ENCODE measurements at regions not wholly inside any gene's neighbourhood (a gene's known extent, or its start where the extent isn't known, plus 50 kb on each side); places are given as distances from the start of the nearest gene placed in this dataset.

- TF ChIP-seq GABPA (IDR thresholded peaks at IDR 0.05; ENCODE audit: low read depth) = no peak
- TF ChIP-seq POLR2AphosphoS5 (IDR thresholded peaks at IDR 0.05; ENCODE audit: low read depth) = no peak
- TF ChIP-seq, protein P1, sequence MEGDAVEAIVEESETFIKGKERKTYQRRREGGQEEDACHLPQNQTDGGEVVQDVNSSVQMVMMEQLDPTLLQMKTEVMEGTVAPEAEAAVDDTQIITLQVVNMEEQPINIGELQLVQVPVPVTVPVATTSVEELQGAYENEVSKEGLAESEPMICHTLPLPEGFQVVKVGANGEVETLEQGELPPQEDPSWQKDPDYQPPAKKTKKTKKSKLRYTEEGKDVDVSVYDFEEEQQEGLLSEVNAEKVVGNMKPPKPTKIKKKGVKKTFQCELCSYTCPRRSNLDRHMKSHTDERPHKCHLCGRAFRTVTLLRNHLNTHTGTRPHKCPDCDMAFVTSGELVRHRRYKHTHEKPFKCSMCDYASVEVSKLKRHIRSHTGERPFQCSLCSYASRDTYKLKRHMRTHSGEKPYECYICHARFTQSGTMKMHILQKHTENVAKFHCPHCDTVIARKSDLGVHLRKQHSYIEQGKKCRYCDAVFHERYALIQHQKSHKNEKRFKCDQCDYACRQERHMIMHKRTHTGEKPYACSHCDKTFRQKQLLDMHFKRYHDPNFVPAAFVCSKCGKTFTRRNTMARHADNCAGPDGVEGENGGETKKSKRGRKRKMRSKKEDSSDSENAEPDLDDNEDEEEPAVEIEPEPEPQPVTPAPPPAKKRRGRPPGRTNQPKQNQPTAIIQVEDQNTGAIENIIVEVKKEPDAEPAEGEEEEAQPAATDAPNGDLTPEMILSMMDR (IDR thresholded peaks at IDR 0.05; ENCODE audit: insufficient read depth, low read length) = no peak
- TF ChIP-seq, protein P2, sequence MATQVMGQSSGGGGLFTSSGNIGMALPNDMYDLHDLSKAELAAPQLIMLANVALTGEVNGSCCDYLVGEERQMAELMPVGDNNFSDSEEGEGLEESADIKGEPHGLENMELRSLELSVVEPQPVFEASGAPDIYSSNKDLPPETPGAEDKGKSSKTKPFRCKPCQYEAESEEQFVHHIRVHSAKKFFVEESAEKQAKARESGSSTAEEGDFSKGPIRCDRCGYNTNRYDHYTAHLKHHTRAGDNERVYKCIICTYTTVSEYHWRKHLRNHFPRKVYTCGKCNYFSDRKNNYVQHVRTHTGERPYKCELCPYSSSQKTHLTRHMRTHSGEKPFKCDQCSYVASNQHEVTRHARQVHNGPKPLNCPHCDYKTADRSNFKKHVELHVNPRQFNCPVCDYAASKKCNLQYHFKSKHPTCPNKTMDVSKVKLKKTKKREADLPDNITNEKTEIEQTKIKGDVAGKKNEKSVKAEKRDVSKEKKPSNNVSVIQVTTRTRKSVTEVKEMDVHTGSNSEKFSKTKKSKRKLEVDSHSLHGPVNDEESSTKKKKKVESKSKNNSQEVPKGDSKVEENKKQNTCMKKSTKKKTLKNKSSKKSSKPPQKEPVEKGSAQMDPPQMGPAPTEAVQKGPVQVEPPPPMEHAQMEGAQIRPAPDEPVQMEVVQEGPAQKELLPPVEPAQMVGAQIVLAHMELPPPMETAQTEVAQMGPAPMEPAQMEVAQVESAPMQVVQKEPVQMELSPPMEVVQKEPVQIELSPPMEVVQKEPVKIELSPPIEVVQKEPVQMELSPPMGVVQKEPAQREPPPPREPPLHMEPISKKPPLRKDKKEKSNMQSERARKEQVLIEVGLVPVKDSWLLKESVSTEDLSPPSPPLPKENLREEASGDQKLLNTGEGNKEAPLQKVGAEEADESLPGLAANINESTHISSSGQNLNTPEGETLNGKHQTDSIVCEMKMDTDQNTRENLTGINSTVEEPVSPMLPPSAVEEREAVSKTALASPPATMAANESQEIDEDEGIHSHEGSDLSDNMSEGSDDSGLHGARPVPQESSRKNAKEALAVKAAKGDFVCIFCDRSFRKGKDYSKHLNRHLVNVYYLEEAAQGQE (IDR thresholded peaks at IDR 0.05; ENCODE audit: insufficient replicate concordance, low read depth) = no peak
- DNase-seq (ENCODE audit: low read depth in 1 of 2, low spot score in 1 of 2) = no peak
These were observed 1148.7 kb upstream of the TMEM132C start for GRCh38 chr12:127118251-127118650.

GRCh38 chr12:127119600-127120140 lies 1147.3 kb upstream of the TMEM132C start:
- Histone ChIP-seq H3K4me3 (replicated peaks; ENCODE audit: insufficient read depth, low read length) (no peak overlapping the region), H3K27me3 (ENCODE audit: insufficient read depth, poor library complexity, severe bottlenecking) (no peaks in the 10 kb centered on the region), H3K27ac (replicated peaks) (no peak overlapping the region)
- TF ChIP-seq, protein P2 (IDR thresholded peaks at IDR 0.05; ENCODE audit: insufficient replicate concordance, low read depth) = no peak
- TF ChIP-seq POLR2AphosphoS5 (IDR thresholded peaks at IDR 0.05; ENCODE audit: low read depth) (no peak), GABPA (IDR thresholded peaks at IDR 0.05; ENCODE audit: low read depth) (no peak), SPI1 (IDR thresholded peaks at IDR 0.05; ENCODE audit: borderline replicate concordance, low read depth) (no peak)
- TF ChIP-seq, protein P1 (IDR thresholded peaks at IDR 0.05; ENCODE audit: insufficient read depth, low read length) = no peak
- DNase-seq (ENCODE audit: low read depth in 1 of 2, low spot score in 1 of 2) = no peak

More at GRCh38 chr12:127118251-127118650, 1148.7 kb upstream of the TMEM132C start:
- H3K27me3 ChIP-seq (ENCODE audit: insufficient read depth, poor library complexity, severe bottlenecking) = no peaks in the 10 kb centered on the region
- no peak overlapping the region for H3K4me3 ChIP-seq (replicated peaks; ENCODE audit: insufficient read depth, low read length)
- H3K27ac ChIP-seq (replicated peaks) = no peak overlapping the region

DNA sequence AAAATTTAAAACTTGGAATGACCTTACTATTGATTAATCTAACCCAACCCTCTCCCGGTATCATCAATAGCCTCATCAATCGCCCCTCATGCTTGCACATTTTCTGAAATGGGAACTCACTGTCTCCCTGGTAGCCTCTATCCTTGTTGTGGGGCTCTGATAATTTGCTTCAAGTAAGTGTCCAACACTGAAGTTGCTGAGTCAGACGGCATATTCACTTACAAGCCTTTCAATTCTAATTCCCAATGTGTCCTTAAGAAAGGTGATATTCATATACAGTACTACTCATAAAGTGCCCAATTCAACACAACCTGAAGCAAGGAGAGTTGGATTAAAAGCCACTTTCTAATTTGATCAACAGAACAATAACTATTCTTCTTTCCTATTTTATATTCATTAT lies 1146.1 kb upstream of the TMEM132C start:
- no peak for DNase-seq (ENCODE audit: low read depth in 1 of 2, low spot score in 1 of 2)
- Histone ChIP-seq H3K27me3 (ENCODE audit: insufficient read depth, poor library complexity, severe bottlenecking) (no peaks in the 10 kb centered on the region), H3K27ac (replicated peaks) (no peak overlapping the region), H3K4me3 (replicated peaks; ENCODE audit: insufficient read depth, low read length) (no peak overlapping the region)
- TF ChIP-seq, protein P2 (IDR thresholded peaks at IDR 0.05; ENCODE audit: insufficient replicate concordance, low read depth) = no peak
- no peak for TF ChIP-seq GABPA (IDR thresholded peaks at IDR 0.05; ENCODE audit: low read depth)
- TF ChIP-seq, protein P1 (IDR thresholded peaks at IDR 0.05; ENCODE audit: insufficient read depth, low read length) = no peak
- no peak for TF ChIP-seq SPI1 (IDR thresholded peaks at IDR 0.05; ENCODE audit: borderline replicate concordance, low read depth)
- TF ChIP-seq POLR2AphosphoS5 (IDR thresholded peaks at IDR 0.05; ENCODE audit: low read depth) = no peak

Data from HL-60 (cell line).